Activated CD8-positive, alpha-beta T cell treated with anti-CD3 and anti-CD28 coated beads, Interleukin-2, amount 10 ng/mL, durations not matched to agents 7 days and 5 days (primary cell): ENCODE measurements at regions not wholly inside any gene's neighbourhood (a gene's known extent, or its start where the extent isn't known, plus 50 kb on each side); places are given as distances from the start of the nearest gene placed in this dataset.

Experiments used
- ATAC-seq: fragments of 150-1000 bp; cut with Tn5 transposase; one replicate; pipeline ENCODE4 v1.10.0; 2021; ENCODE audit warnings: moderate library complexity
- CTCF ChIA-PET: fragments of 350-600 bp; sonication (Branson Sonifier 250); formaldehyde crosslinking; loops from one replicate; lab custom pipeline; 2021; ENCODE audit warnings: antibody characterized with exemption; lab: Charles Lee
- POLR2A ChIA-PET: fragments of 350-600 bp; sonication (Branson Sonifier 250); formaldehyde crosslinking; loops from one replicate; lab custom pipeline; 2021; ENCODE audit warnings: antibody characterized with exemption; lab: Charles Lee
- DNase-seq: peaks from one replicate; pipeline ENCODE4 v3.0.0-alpha.2; 2020
- H3K27ac Mint-ChIP-seq: one replicate; pipeline ENCODE4 v1.8.0; 2021; ENCODE audit warnings: mild to moderate bottlenecking, mixed read lengths
- H3K27me3 Mint-ChIP-seq: one replicate; pipeline ENCODE4 v1.8.0; 2021; ENCODE audit warnings: low read depth, mixed read lengths
- H3K36me3 Mint-ChIP-seq: one replicate; pipeline ENCODE4 v1.8.0; 2021; ENCODE audit warnings: low read depth, mixed read lengths
- H3K4me1 Mint-ChIP-seq: one replicate; pipeline ENCODE4 v1.8.0; 2021; ENCODE audit warnings: low read depth, mixed read lengths
- H3K4me3 Mint-ChIP-seq: one replicate; pipeline ENCODE4 v1.8.0; 2021; ENCODE audit warnings: mild to moderate bottlenecking, mixed read lengths
- H3K9me3 Mint-ChIP-seq: one replicate; pipeline ENCODE4 v1.8.0; 2022; ENCODE audit warnings: mixed read lengths; ENCODE audit not compliant: insufficient read depth

DNA sequence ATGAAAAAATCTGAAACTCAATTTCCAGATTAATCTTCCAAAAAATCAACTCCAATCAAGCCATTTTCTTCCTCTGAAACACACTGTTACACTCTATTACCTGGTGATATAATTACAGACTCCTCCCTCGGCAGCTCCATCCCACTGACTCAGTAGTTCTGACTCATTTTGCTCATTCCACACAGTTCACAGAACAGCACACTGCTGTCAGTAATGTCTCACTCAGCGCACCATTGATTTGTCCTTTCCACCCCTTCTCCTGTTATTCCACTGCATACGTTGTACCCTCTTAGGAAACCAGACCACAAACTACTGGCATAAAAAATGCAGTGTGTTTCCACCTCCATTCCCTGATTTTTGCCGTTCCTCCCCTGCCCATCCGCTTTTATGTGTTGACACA, 212.7 kb downstream of the SLIT2 start:
- H3K27me3 Mint-ChIP-seq, result no peaks in the 10 kb centered on the region
- CTCF ChIA-PET, result no interaction called here
- no peaks in the 10 kb centered on the region for H3K36me3 Mint-ChIP-seq
- H3K4me3 Mint-ChIP-seq, result no peak overlapping the region
- no peak for ATAC-seq
- no peaks in the 10 kb centered on the region for H3K9me3 Mint-ChIP-seq
- H3K4me1 Mint-ChIP-seq, result no peaks in the 10 kb centered on the region
- POLR2A ChIA-PET, result no interaction called here
- H3K27ac Mint-ChIP-seq, result no peak overlapping the region
- DNase-seq, result no peak

DNA sequence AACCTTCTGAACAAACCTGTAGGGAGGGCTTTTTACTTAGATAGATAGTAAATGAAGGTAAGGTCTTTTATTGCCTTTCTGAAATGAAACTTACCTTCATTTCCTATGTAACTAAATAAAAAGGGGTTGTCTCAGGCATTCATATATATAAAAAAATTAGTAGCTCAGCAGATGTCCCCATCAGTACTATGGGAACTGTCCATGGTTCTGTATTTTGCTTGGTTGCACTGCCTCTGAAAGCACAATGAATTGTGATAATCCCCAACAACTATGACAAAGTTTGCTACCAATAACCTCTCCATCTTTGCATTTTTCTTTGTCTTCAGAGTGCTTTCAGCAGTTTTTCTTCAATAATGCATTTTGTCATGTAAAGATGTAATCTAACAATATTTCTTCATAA, 222.4 kb downstream of the SLIT2 start:
- DNase-seq (no peak), ATAC-seq (no peak)
- H3K4me3 Mint-ChIP-seq, result no peak overlapping the region
- no peak overlapping the region for H3K27ac Mint-ChIP-seq
- no peaks in the 10 kb centered on the region for H3K4me1 Mint-ChIP-seq
- CTCF ChIA-PET, result no interaction called here
- POLR2A ChIA-PET, result no interaction called here
- no peaks in the 10 kb centered on the region for H3K9me3 Mint-ChIP-seq
- H3K27me3 Mint-ChIP-seq, result no peaks in the 10 kb centered on the region
- H3K36me3 Mint-ChIP-seq, result no peaks in the 10 kb centered on the region

DNA sequence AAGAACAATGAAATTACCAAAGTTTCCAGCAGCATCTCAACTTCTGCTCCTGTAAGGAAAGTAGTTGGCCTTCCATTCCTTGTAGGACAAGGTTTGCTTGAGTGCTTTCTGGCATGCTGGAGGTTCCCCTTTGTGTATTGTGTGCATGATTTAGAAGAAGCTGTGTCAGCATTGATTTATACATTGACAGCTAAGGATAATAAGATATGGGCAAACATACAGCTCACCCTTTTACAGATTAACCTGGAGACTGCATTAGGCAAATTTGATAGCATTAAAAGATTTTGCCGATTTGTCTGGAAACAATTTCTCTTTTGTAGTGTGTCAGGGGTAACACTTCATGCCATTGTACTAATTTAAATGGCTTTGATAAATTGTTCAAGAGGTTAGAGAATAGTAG, 221.8 kb upstream of the PACRGL start:
- H3K36me3 Mint-ChIP-seq, result no peaks in the 10 kb centered on the region

DNA sequence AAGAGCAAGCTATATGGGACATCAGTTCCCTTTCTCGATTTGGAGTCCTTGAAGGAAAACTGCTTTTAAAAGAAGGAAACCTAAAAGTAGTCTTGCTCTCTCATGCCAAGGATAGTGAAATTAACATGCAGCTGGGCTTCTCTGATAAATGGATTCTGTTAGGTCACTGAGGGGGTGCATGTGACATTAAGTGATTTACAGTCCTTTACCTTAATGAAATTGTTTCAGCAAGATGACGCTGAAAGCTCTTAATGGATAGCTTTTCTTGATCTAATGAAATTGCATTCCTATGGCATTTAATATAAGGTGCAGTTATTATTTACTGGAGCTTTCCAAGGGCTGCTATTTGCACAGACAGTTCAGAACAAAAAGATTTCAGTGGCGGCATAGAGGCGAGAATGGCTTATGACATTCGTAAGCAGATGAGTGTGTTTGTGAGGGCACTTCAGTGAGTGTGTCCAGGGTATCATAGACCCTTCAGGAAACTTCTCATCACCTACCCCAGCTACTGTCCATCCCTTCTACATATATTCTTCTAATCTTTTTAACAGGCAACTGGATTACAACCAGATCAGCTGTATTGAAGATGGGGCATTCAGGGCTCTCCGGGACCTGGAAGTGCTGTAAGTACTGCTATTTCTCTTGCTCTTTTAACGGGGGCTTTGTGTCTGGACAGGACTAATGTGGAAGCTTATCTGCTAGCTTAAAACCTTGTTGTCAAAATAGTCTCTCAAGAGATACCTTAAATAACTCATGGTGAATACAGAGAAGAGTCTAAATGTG, 219.9 kb upstream of the PACRGL start:
- ATAC-seq, result no peak
- DNase-seq, result no peak
- H3K27me3 Mint-ChIP-seq, result no peaks in the 10 kb centered on the region
- no peaks in the 10 kb centered on the region for H3K36me3 Mint-ChIP-seq
- no peaks in the 10 kb centered on the region for H3K9me3 Mint-ChIP-seq
- no peaks in the 10 kb centered on the region for H3K4me1 Mint-ChIP-seq
- POLR2A ChIA-PET, result no interaction called here
- H3K4me3 Mint-ChIP-seq, result no peak overlapping the region
- H3K27ac Mint-ChIP-seq, result no peak overlapping the region
- CTCF ChIA-PET, result no interaction called here

More for the DNA sequence above, 221.8 kb upstream of the PACRGL start:
- no peak for DNase-seq
- Mint-ChIP-seq H3K9me3 (no peaks in the 10 kb centered on the region), H3K27me3 (no peaks in the 10 kb centered on the region), H3K4me1 (no peaks in the 10 kb centered on the region), H3K4me3 (no peak overlapping the region), H3K27ac (no peak overlapping the region)
- POLR2A ChIA-PET, result no interaction called here
- CTCF ChIA-PET, result no interaction called here
- no peak for ATAC-seq

DNA sequence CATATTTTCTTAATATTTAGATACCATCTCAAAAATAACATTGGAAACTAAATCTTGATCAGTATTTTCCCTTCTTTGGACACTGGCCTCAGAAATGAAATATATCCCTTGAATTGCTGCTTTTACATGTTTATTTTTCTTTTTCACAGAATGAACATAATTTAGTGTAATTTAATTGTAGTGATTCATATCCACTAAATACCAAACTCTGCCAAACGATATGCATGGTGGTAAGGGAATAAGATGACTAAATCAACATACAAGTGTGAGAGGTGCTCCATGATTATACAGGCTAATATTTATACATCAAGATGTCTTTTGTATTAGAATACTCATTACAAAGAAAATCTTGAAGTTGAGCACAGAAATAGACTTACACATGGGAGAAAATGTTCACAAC, 216.8 kb upstream of the PACRGL start:
- DNase-seq (no peak), ATAC-seq (no peak)
- Mint-ChIP-seq H3K4me3 (no peak overlapping the region), H3K36me3 (no peaks in the 10 kb centered on the region), H3K27ac (no peak overlapping the region), H3K27me3 (no peaks in the 10 kb centered on the region), H3K4me1 (no peaks in the 10 kb centered on the region), H3K9me3 (no peaks in the 10 kb centered on the region)
- POLR2A ChIA-PET, result no interaction called here
- CTCF ChIA-PET, result no interaction called here

DNA sequence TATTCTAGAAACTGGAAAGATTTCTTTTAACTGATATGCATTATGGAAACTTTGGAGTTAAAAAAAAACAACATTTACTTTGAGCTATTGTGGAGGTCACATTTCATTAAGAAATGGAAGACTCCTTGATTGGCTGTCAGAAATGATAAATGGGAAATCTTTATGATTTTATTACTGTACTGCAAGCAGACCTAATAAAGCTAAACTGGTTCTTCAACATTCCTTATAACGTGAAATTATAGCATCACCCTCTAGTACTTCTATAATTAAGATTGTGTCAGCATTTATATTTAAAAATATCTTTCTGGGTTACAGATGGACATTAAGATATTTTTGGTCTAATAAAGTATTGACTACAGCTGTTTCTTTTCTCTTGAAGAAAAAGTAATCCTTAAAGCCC, 213.8 kb upstream of the PACRGL start:
- H3K36me3 Mint-ChIP-seq, result no peaks in the 10 kb centered on the region
- CTCF ChIA-PET, result no interaction called here
- no peaks in the 10 kb centered on the region for H3K4me1 Mint-ChIP-seq
- DNase-seq (no peak), ATAC-seq (no peak)
- H3K27me3 Mint-ChIP-seq, result no peaks in the 10 kb centered on the region
- H3K9me3 Mint-ChIP-seq, result no peaks in the 10 kb centered on the region
- POLR2A ChIA-PET, result no interaction called here
- H3K4me3 Mint-ChIP-seq, result no peak overlapping the region
- no peak overlapping the region for H3K27ac Mint-ChIP-seq

DNA sequence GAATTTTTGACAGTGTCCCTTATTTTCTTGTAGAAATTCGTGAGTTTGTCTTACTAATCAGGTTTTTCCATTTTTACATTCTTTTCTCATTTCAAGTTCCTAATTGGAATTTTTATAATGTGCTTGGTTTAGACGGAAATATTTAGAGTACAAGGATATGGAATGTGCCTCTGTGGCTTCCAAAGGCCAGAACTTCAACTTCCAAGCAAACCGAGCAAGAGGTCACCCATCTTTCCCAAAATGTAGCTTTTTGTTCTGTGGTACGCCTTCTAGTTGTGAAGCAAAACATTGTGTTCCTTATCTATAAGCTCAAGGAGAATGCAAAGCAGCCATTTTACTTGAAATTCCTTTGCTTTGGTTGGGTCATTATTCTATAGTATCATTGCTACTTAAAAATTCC, 212.8 kb upstream of the PACRGL start:
- POLR2A ChIA-PET, result no interaction called here
- Mint-ChIP-seq H3K27me3 (no peaks in the 10 kb centered on the region), H3K36me3 (no peaks in the 10 kb centered on the region), H3K9me3 (no peaks in the 10 kb centered on the region), H3K27ac (no peak overlapping the region), H3K4me1 (no peaks in the 10 kb centered on the region), H3K4me3 (no peak overlapping the region)
- CTCF ChIA-PET, result interaction anchor here (1.4 kb wide), 1 partner anchor 57 kb away, joined by 3 read pairs; no protein-coding TSS in a partner anchor
- DNase-seq (no peak), ATAC-seq (no peak)

DNA sequence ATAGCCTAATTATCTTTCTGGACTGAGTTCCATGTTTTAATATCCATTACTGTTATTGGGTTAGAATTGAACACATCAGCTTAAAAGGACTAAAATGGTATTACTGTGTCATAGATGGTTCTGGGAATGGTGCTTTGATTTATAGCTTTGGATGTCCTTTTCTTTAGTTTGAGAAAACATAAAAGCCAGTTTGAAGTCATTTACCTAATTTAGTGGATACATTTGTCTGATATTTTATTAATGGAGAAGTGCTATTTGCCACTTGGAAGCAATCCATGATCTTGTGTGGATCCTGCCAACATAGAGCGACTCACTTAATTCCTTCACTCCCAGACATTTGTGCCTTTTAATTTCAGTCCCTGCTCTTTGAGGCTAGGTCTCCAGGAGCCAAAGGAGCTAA, 212.4 kb upstream of the PACRGL start:
- ChIA-PET CTCF (interaction anchor here (1.4 kb wide), 1 partner anchor 56 kb away, joined by 3 read pairs; no protein-coding TSS in a partner anchor), POLR2A (no interaction called here)
- H3K27ac Mint-ChIP-seq, result no peak overlapping the region
- no peaks in the 10 kb centered on the region for H3K9me3 Mint-ChIP-seq
- no peaks in the 10 kb centered on the region for H3K27me3 Mint-ChIP-seq
- H3K4me3 Mint-ChIP-seq, result no peak overlapping the region
- ATAC-seq, result no peak
- no peaks in the 10 kb centered on the region for H3K36me3 Mint-ChIP-seq
- no peaks in the 10 kb centered on the region for H3K4me1 Mint-ChIP-seq
- DNase-seq, result no peak

DNA sequence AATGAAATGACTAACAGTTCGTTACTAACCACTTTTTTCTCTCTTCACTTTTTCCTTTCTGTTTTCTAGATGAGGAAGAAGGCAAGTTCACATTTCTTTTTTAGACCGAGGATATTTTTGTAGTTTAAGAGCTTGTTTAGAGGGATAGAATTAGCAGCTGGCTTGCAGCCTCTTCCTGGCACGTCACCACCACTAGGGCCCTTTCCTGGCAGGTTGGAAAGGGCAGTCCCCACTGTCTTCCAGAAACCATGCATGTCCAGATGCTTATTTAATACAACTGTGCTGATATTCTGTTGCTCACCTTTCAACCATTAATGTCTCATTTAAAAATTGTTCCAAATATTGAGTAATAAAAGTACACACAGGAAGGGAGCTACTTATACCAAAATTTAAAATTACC, 209.5 kb upstream of the PACRGL start:
- no peaks in the 10 kb centered on the region for H3K9me3 Mint-ChIP-seq
- H3K4me3 Mint-ChIP-seq, result no peak overlapping the region
- H3K36me3 Mint-ChIP-seq, result no peaks in the 10 kb centered on the region
- H3K4me1 Mint-ChIP-seq, result no peaks in the 10 kb centered on the region
- H3K27me3 Mint-ChIP-seq, result no peaks in the 10 kb centered on the region
- no peak for DNase-seq
- ChIA-PET CTCF (no interaction called here), POLR2A (no interaction called here)
- ATAC-seq, result no peak
- H3K27ac Mint-ChIP-seq, result no peak overlapping the region

DNA sequence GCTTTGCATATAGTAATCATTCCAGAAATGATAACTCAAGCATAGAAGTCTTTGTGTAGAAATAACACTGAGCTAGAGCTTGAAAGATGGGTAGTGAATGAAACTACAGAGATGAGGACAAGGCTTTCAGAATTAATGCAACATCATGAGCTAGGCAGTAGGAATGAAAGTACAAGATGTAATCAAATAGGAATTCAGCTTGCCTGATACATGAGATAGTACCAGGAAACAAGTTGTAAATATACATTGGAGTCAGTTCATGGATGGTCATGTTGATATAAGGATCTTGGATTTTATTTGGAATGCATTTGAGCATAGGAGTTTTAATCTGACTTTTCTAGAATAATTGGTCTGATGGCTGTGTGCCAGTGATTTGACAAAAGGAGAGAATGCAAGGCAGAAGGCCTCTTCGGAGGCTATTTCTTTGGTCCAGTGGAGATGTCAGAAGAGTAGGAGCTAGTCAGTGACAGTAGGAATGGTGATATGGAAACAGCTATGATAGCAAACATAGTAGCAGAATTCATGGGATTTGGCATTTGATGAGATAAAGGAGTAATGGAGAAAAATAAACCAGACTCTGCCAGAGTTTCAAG, 206.4 kb upstream of the PACRGL start:
- DNase-seq (no peak), ATAC-seq (no peak)
- Mint-ChIP-seq H3K36me3 (no peaks in the 10 kb centered on the region), H3K4me1 (no peaks in the 10 kb centered on the region), H3K4me3 (no peak overlapping the region), H3K9me3 (no peaks in the 10 kb centered on the region), H3K27ac (no peak overlapping the region), H3K27me3 (no peaks in the 10 kb centered on the region)
- ChIA-PET POLR2A (no interaction called here), CTCF (no interaction called here)

DNA sequence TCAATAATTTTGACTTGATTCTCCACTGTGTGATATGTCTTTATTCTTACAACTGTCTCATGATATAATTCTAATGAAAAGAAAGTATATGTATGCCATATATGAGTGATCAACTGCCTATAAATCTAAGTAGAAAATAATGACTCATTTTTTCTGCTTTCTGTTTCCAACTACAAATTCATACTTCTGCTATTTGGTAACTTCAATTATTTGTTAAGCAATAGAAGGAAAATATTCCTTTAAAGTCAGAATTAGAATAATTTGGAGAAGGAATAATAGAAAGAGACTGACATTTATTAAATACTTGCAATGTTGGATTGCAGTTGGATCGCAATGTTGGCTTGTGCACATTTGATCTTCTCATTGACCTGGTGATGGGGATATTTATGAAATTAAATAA, 204.2 kb upstream of the PACRGL start:
- ChIA-PET CTCF (no interaction called here), POLR2A (no interaction called here)

DNA sequence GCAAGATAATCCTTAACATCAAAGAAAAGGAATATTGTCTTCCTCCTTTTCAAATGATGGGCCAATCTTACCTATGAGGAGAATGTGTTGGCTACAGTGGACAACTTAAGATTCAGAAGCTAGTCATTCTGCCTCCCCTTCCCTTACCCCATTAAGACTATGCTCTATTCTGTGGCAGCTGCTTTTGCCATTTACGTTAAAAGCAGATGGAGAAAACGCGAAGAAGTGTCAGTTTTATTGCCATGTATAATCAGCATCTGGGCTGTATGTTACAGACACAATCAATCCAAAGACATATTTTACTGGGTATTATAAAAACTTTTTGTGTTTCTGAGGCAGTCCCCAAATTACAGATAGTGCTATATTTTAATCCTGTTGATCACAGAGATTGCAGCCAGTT, 196.1 kb upstream of the PACRGL start:
- ChIA-PET CTCF (no interaction called here), POLR2A (no interaction called here)
- Mint-ChIP-seq H3K4me1 (no peaks in the 10 kb centered on the region), H3K27ac (no peak overlapping the region), H3K4me3 (no peak overlapping the region), H3K27me3 (no peaks in the 10 kb centered on the region), H3K36me3 (no peaks in the 10 kb centered on the region), H3K9me3 (no peaks in the 10 kb centered on the region)
- ATAC-seq (no peak), DNase-seq (no peak)

More for the DNA sequence above, 204.2 kb upstream of the PACRGL start:
- Mint-ChIP-seq H3K36me3 (no peaks in the 10 kb centered on the region), H3K27me3 (no peaks in the 10 kb centered on the region), H3K27ac (no peak overlapping the region), H3K9me3 (no peaks in the 10 kb centered on the region), H3K4me1 (no peaks in the 10 kb centered on the region), H3K4me3 (no peak overlapping the region)
- ATAC-seq (no peak), DNase-seq (no peak)
